NAMALWA (cell line): ENCODE measurements at regions not wholly inside any gene's neighbourhood (a gene's known extent, or its start where the extent isn't known, plus 50 kb on each side); places are given as distances from the start of the nearest gene placed in this dataset.

ENCODE experiments used
- DNase-seq: peaks from one replicate; pipeline ENCODE4 v3.0.0-alpha.2; 2015; ENCODE audit warnings: low spot score

DNA sequence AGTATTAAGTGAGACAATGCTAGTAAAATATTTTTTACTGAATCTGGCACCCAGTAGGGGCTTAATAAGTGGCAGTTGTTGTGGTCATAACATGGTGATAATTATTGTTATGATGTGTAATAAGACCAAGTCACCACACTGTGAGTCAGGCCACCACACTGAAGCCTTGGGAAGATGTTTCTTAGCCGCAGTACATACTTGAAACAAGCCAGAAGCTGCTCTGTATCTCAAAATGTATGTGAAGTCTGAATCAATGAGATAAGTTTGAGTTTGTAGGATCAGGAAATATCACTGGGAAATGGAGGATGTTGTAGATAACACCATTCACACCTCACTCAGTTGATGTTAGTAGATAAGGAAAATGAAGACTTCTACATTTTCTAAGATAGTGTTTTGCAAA is 51.3 kb upstream of the PTPN3 start:
- DNase-seq: no peak

DNA sequence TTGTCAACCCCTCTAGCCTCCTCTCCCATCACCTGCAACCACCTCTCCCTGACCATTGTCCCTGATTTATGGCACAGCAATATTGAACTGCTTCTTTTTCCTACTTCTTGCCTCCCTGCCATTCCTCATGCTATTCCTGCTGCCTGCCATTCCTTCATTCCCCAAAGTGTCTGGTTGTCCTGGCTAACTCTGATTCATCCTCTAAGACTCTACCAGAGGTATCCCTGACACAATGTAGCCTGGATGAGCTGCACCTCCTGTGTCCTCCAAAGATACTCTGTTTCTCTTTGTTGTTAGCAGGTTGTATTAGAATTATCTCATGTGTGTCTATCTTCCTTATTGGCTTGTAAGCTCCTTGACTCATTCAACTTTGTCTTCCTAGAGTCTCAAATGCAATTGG is 53.5 kb upstream of the PTPN3 start:
- DNase-seq: no peak

DNA sequence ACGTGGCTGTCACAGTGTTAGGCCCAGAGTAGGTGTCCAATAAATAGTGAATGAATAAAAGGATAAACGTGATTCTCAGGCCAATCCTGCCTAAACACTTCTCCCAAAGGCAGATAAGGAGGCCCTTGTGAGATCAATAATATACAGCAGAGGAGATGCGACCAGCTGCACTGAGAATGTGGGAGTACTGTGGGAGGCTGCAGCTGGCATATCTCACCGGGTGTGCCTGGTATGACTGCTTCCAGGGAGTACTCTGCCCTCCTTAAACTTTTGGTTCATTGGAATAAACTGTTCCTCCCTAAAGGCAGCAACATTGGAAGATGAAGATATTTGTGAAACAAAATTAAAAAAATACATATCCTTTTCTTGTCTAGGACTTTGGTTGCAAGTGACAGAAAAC is 57.1 kb upstream of the PTPN3 start:
- DNase-seq: no peak

DNA sequence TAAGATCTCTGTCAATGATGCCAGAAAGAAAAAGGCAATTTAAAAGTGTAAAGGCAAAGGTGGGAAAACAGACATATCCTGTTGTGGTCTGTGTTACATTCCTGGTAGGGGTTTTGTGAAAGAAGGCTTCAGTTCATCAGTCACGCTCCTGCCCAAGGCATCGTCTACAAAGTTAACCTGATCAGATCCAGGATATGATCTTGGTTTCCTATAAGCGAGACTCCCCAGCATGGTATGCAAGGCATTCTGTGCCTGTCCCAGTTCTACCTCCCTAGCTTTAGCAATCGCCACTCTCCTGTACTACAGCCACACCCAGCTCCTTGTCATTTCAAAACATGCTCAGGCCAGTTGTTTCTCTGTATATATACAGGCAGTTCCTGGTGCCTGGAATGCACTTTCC is 58.0 kb upstream of the PTPN3 start:
- DNase-seq: no peak

DNA sequence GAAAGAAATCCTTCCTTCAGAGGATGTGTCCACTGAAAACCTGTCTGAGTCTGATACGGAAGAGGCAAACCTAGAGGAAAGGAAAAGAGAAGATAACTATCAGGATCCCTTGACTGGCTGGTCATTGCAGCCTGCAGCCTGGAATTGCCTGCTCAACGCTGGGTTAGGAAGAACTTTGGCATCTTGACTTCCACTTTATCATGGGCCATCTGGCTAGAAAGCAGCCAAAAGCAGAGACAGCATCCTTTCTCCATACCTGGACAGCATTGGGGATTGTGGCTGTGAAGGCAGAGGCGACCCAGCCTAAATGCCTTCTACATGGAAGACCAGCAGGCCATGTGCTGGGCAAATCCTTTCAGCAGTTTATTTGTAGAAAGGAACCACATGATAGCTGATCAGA is 58.7 kb upstream of the PTPN3 start:
- no peak for DNase-seq

DNA sequence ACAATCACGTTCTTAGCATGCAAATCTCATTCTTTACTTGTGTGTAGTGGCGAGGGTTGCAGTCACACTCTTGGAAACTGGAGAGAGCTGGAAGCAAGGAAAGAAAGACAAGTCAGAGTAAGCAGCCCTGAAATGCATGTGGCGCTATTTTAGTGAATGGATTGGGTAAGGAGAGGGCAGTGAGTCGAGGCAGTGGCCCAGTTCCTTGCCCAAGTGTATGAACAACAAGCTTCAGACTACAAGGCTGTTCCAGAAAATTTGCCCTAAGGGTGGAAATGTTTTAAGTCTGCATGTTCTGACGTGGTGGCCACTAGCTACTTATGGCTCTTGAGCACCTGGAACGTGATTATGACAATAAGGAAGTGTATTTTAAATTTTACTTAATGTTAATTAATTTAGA is 59.4 kb upstream of the PTPN3 start:
- DNase-seq: no peak

DNA sequence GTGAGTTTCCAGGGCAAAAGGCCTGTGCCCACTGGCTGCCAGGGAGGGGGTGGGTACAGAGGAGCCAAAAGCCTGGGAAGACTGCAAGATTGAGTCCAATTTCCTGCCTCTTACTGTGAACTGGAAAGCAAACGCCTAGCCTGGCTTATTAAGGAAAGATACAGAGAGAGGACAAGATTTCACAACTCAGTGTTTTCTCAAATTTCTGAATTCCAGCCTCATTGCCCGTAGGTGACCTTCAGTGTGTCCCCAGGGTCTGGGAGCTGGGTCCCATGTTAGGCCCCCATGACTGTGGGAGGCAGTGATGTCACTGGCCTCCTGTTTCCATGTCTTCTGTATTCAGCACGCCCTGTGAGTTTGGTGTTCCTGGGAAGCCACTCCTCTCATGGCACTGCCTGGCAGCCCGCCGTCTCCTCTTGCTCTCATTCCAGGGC is 60.6 kb upstream of the PTPN3 start:
- DNase-seq: no peak

DNA sequence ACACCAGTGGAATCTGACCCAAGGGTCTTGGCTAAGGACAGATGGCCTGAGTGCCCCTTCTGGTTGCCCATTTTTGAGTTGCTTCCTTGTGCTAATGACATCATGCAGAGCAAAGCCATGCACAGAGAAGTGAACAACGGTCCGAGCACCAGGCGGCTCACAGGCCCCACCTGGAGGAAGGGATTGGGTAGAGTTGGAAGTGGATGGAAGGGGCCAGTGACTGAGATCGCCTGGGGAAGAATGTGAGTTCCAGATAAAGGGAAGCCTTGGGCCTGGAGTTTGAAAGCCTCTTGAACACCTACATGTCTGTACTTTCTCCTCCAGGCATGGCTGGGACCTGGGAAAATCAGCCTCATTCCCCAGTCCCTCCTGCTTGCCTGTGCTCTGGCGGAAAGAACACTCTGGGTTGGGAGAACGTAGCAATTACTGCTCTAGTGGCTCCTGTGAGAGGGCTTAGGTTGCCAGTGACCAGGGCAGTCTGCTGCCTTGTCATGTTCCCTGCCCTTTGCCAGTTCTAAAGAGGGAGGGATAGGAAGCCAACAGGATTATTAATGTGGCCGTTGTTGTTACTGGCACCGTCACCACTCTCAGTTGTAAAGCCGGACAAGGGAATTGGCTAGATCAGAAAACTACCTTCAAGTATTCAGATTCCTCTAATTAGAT is 62.5 kb upstream of the PTPN3 start:
- DNase-seq: no peak

DNA sequence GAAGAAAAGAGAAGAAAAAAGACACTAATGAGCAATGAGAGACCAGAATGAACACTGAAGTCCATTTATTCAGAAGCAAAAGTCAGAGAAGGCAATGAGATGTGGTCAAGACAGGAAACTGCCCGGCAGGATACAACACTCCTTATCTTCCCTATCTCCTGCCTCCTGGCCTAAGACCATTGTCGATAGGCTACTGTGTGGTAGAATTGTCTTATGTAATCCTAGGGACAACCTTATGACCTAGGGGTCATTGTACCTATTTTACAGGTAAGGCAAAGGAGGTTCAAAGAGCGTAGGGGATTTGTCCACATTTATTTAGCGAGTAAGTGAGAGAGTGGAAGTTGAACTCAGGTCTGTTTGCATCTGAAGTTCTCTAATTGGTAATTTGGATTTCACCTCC is 63.0 kb upstream of the PTPN3 start:
- DNase-seq: no peak

DNA sequence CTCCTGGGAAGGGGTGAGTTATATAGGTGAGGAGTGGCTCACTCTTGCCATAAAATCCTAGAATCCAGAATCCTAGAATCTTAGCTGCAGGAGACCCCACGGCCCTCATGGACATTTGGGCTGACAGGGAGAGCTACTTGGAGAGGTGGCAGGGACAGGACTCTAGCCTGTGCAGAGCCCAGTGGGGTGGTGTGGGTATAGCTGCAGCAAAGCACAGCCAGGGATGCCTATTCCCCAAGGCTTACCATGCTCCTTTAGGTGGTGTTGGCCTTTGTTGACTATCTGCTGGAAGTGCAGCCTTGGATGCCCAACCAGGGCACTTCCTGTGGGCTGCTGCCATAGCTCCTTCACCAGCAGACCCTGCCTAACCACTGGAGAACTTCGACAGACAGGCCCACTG is 70.0 kb upstream of the PTPN3 start:
- no peak for DNase-seq

DNA sequence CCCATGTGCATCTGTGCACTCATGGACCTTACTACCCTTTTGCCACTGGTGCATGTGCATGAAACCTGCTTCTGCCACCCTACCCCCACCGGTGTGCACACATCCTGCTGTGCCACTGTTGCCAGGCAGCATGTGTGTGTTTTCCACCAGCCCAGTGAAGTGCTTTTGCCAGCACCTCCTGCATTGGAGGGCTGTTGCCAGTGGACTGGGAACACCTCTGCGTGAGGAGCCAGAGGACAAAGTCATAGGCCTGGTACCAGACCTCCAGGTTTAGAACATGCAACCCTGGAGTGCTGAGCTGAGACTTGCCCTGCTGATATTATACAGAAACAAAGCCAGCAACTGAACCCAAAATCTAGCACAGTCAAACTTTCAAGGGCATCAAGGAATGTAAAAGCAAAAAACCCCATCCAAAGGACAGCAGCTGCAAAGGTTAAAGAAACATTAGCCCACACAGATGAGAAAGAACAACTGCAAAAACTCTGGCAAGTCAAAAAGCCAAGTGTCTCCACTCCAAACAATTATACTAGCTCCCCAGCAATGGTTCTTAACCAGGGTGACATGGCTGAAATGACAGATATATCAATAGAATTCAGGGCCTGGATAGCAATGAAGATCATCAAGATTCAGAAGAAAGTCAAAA is 70.6 kb upstream of the PTPN3 start:
- no peak for DNase-seq

DNA sequence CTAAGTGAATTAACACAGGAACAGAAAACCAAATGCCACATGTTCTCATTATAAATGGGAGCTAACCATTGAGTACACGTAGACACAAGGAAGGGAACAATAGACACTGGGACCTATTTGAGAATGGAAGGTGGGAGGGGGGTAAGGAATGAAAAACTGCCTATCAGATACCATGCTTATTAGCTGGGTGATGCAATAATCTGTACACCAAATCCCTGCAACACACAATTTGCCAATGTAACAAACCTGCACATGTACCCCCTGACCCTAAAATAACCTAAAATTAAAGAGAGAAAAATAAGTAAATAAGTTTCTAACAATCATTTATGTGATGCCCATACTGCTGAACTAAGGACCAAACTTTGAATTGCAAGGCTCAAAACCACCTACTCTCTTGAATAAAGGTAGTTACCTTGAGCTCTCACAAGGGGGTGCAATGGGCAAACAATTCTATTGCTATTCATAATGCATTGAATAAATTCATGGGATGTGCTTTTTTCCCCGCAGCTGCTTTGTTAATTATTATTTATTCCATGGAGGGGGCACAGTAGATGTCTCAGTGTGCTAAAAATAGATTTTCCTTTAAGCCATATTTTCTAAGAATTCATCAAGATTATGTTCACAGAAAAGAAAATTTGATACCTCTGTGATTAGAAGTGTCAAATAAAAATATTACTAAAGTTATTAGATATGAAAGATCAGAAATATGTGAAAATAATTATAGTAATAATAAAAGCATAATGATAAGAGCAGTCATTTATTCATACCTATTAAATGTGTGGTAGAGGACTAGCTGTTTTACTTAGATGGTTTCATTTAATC is 76.2 kb upstream of the PTPN3 start:
- DNase-seq: peak; percentile 71

DNA sequence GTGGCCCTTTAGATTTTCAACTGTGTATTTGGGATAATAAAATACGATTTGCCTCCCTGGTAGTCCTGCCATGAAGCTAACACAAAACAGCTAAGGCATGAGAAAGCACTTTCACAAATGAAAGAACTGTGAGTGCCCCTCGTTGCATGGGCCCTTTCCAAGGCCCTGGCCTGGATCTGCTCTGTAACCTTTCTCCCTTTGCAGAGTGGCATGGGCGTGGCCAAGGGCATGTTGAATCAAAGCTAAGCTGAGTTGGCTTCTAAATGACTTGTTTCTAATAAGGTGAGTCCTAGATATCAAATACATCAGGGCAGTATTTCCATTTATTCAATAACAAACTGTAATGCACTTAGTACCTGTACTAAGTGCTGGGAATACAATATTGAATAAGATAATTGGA is 78.7 kb upstream of the PTPN3 start:
- no peak for DNase-seq

DNA sequence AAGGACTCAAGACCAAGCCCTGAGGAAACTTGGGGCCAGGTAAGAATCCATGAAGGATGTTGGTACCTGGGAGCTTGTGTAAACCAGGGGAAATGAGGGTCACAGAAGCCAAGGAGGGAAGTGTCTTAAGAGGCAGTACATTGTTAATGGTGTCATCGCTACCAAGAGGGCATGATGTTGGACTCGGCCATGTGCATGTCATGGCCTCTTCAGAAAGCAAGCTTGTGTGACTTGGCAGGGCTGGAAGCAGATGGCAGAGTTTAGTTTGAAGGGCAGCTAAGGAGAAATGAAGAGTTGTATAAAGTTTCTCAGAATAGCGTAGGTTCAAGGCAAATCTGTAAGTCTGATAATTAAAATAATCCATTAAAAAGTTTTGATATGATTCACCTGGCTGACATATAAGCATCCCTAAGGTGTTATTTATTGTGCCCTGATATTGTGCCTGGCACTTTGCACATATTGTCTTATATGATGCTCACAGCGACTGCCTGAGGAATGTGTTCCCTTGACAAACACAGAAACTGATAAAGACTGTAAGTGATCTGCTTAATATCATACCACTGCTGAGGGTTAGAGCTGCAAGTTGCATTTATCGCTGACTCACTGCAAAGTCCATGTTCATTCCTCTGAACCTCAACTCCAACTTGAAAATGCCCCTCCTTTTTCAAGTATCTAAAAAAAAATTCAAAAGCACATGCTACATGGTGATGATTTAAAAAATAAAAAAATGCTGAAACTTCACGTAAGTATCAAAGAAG is 81.3 kb upstream of the PTPN3 start:
- no peak for DNase-seq

DNA sequence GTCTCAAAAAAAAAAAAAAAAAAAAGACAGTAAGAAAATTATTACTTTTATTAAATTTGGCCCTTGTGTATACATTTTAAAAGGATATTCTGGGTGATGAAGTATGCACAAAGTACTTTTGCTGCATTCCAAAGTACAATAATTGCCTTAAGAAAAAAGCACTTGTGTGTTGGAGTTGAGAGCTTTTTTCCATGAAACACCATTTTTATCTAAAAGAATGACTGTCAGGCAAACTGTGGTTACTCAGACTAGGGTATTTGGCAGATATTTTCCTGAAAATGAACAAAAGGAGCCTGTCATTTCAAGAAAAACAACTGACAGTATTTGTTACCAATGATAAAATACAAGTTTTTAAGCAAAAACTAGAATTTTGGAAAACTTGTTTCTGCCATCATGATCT is 84.3 kb upstream of the PTPN3 start:
- DNase-seq: no peak

DNA sequence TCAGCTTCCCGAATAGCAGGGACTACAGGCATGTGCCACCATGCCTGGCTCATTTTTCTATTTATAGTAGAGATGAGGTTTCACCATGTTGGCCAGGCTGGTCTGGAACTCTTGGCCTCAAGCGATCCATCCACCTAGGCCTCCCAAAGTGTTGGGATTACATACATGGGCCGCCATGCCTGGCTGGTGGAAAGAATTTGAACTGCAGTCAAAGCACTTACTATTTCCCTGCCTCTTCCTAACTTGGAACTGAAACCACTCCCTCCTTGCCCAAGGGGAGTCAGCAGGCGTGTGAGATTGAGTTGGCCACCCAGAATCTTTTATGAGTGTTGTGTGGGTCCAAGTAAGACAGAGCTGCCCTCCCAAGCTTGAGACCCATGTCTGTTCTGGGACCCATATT is 86.1 kb upstream of the PTPN3 start:
- DNase-seq: no peak

DNA sequence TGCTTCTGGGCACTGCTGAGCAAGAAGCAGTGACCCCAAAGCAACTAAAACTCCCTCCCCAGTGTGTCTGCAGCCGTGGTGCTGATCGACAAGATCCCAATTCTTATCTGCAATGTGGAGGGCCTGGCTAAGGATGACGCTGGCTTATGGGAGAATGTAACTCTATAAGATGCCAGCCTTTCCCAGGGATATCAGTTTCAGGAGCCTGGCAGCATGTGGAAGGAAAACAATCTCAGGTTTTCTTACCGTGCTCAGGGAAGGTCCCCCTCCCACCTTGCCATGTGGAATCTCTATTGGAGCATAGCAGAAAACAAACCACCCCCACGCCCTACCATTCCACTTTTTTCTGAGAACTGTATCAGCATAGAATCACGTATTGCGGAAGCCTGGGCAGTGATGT is 87.7 kb upstream of the PTPN3 start:
- no peak for DNase-seq

DNA sequence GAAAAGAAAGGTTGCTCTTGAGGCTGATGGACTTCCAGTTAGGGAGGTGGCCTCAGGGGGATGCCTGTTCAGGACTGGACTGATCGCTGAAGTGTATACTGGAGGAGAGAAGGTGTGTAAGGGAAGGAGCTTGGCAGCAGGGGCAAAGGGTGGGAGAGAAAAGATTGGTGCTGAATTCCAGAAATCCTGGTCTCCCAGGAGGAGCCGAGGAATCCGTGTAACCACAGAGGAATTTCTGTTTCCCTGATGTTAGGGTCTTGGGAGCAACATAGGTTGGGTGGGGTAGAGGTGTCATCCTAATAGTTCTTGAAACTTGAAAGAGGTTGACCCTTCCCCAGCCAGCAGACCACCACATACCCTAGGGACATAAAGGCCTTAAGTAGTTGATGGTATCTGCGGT is 88.9 kb upstream of the PTPN3 start:
- no peak for DNase-seq

DNA sequence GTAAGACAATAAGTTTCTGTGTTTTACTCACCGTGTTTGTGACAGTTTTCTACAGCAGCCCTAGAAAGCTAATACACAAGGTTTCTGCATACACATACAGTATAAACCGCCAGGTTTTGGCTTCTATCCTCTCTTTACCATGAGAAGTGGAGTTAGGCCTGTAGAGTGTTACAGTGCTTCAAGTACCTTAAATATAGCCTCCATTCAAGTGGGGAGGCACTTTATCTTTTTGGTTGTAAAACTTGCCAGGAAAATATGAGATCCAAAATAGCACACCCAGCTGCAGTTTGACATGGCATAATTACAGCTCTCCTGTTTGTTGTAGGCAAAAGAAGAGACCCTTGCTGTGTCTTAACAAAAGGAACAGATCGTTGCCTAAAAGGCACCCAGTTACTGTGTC is 90.3 kb upstream of the PTPN3 start:
- no peak for DNase-seq

DNA sequence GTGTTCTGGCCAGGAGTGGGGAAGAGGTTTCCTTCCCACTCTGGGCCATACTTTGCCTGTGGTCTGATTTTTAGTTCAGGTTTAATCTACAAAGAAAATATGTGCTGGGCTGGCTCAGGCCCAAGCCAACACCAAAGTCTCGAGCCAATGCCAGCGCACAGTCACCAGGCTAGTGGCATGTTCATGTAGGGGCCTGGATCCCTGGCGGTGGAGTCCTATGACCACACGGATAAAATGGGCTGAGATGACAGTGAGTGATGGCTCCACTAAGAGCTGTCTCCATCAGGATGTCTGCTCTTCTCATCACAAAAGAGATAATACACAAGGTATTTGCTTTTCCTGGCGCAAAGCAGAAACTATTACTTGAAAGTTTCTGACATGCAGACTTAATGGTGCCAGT is 92.9 kb upstream of the PTPN3 start:
- no peak for DNase-seq

DNA sequence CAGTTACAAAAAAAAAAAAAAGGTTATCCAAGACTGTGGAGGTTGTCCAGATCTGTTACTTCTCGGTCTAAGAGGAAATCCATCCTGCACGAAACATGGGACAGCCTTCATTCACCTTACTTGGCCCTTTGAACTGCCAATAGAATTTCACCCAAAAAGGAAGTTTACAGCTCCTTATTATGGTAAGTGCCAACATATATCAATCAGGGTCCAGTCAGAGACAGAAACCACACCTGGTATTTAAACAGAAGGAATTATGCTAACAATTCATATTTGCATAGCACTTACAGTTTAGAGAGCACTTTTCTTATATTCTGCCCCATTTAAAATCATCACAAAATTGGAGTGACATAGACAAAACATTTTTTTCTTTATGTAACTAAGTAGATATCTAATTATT is 93.6 kb upstream of the PTPN3 start:
- no peak for DNase-seq

DNA sequence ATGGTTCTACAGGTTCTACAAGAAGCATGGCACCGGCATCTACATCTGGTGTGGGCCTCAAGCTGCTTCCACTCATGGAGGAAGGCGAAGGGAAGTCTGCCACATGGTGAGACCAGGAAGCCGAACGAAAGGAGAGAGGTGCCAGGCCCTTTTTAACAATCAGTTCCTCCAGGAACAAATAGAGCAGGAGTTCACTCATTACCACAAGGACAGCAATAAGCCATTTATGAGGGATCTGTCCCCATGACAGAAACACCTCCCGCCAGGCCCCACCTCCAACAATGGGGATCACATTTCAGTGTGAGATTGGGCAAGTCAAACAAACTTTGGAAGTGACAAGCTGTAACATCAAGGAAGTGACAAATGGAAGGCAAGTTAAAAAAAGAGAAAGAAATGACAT is 95.5 kb upstream of the PTPN3 start:
- DNase-seq: no peak

DNA sequence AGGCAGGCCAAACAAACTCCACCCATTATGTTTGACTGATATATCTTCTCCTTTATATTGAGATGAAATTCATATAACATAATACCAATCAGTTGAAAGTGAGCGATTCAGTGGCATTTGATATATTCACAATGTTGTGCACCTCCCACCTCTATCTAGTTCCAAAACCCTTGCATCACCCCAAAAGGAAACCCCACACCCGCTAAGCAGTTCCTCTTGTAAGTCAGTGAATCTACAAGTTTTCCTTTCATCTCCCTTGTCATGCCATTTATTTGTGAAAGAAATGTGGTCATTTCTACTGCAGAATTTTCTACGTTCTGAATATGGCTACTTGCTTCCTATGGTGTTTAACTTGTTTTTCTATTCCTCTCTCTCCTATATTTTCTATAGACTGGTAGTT is 99.4 kb upstream of the PTPN3 start:
- no peak for DNase-seq
